Liver (tissue), 3 donors: ENCODE measurements at regions not wholly inside any gene's neighbourhood (a gene's known extent, or its start where the extent isn't known, plus 50 kb on each side); places are given as distances from the start of the nearest gene placed in this dataset.

Source experiments
- JUND ChIP-seq, 2 donors: IDR thresholded peaks; 2 replicates each; pipeline ENCODE4 v1.6.1; 2016; ENCODE audit warnings: antibody characterized with exemption in 2 of 2
- RAD21 ChIP-seq, 2 donors: IDR thresholded peaks; 2 replicates each; pipeline ENCODE4 v1.6.1; 2016; ENCODE audit warnings: antibody characterized with exemption in 2 of 2, mild to moderate bottlenecking in 2 of 2
- RXRA ChIP-seq, 2 donors: IDR thresholded peaks; 2 replicates each; pipeline ENCODE4 v1.6.1; 2017 to 2018; ENCODE audit warnings: antibody characterized with exemption in 2 of 2, mild to moderate bottlenecking in 1 of 2
- TAF1 ChIP-seq: conservative IDR thresholded peaks from 2 replicates; pipeline ENCODE4 v1.6.1; 2016; ENCODE audit warnings: antibody characterized with exemption, mild to moderate bottlenecking
- YY1 ChIP-seq: IDR thresholded peaks from 2 replicates; pipeline ENCODE4 v1.6.1; 2016; ENCODE audit warnings: antibody characterized with exemption, mild to moderate bottlenecking
- TF ChIP-seq, protein P1 (sequence below): fragments of 150-350 bp; IDR thresholded peaks from 2 replicates; pipeline ENCODE4 v1.5.1; 2017; ENCODE audit warnings: improper control_type of control experiment, low read depth, low read length; ENCODE audit not compliant: missing input control
- TF ChIP-seq, protein P2 (sequence below): IDR thresholded peaks from 2 replicates; pipeline ENCODE4 v1.6.1; 2016; ENCODE audit warnings: antibody characterized with exemption, mild to moderate bottlenecking
- donor health status: healthy.
- donor health status: healthy.

GRCh38 chr3:153094386-153094785 lies 67.6 kb upstream of the RAP2B start:
- TF ChIP-seq, protein P1, sequence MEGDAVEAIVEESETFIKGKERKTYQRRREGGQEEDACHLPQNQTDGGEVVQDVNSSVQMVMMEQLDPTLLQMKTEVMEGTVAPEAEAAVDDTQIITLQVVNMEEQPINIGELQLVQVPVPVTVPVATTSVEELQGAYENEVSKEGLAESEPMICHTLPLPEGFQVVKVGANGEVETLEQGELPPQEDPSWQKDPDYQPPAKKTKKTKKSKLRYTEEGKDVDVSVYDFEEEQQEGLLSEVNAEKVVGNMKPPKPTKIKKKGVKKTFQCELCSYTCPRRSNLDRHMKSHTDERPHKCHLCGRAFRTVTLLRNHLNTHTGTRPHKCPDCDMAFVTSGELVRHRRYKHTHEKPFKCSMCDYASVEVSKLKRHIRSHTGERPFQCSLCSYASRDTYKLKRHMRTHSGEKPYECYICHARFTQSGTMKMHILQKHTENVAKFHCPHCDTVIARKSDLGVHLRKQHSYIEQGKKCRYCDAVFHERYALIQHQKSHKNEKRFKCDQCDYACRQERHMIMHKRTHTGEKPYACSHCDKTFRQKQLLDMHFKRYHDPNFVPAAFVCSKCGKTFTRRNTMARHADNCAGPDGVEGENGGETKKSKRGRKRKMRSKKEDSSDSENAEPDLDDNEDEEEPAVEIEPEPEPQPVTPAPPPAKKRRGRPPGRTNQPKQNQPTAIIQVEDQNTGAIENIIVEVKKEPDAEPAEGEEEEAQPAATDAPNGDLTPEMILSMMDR: no peak
- no peak for TF ChIP-seq RAD21 (IDR thresholded peaks at IDR 0.05)
- TF ChIP-seq, protein P2, sequence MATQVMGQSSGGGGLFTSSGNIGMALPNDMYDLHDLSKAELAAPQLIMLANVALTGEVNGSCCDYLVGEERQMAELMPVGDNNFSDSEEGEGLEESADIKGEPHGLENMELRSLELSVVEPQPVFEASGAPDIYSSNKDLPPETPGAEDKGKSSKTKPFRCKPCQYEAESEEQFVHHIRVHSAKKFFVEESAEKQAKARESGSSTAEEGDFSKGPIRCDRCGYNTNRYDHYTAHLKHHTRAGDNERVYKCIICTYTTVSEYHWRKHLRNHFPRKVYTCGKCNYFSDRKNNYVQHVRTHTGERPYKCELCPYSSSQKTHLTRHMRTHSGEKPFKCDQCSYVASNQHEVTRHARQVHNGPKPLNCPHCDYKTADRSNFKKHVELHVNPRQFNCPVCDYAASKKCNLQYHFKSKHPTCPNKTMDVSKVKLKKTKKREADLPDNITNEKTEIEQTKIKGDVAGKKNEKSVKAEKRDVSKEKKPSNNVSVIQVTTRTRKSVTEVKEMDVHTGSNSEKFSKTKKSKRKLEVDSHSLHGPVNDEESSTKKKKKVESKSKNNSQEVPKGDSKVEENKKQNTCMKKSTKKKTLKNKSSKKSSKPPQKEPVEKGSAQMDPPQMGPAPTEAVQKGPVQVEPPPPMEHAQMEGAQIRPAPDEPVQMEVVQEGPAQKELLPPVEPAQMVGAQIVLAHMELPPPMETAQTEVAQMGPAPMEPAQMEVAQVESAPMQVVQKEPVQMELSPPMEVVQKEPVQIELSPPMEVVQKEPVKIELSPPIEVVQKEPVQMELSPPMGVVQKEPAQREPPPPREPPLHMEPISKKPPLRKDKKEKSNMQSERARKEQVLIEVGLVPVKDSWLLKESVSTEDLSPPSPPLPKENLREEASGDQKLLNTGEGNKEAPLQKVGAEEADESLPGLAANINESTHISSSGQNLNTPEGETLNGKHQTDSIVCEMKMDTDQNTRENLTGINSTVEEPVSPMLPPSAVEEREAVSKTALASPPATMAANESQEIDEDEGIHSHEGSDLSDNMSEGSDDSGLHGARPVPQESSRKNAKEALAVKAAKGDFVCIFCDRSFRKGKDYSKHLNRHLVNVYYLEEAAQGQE: no peak
- TF ChIP-seq YY1: no peak
- no peak for TF ChIP-seq TAF1
- no peak for TF ChIP-seq JUND (IDR thresholded peaks at IDR 0.05)
- TF ChIP-seq RXRA (IDR thresholded peaks at IDR 0.05): no peak
